GM18907 (cell line): ENCODE measurements at regions not wholly inside any gene's neighbourhood (a gene's known extent, or its start where the extent isn't known, plus 50 kb on each side); places are given as distances from the start of the nearest gene placed in this dataset.

Experiments used
- ATAC-seq: cut with Tn5 transposase; IDR thresholded peaks from one replicate; pipeline ENCODE4 v1.9.1; 2021; ENCODE audit warnings: mild to moderate bottlenecking, moderate library complexity; ENCODE audit not compliant: unreplicated experiment

- no peak for ATAC-seq
These were observed 1023.2 kb downstream of the KCNT2 start for GRCh38 chr1:195584870-195585624.

DNA sequence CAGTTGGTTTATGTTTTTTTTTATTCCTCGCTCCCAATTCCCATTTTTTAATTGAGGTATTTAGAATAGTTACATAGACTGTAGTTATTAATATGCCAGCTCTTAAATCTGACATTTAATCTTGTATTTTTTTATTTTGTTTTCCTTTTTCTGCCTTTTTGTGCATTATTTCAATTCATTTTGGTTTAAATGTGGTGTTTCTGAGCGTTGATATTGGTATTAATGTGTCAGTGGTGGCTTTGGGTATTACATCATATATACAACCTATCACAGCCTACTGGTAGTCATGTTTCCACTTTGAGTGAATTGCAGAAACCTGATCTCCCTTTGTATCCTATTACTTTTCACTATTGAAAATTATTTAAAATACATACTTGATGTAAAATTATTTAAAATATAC, 1027.3 kb downstream of the KCNT2 start:
- ATAC-seq: peak; percentile 48

- ATAC-seq: no peak
These were observed 1030.5 kb downstream of the KCNT2 start for GRCh38 chr1:195577748-195578147.

- no peak for ATAC-seq
These were observed 1031.6 kb downstream of the KCNT2 start for GRCh38 chr1:195576641-195577040.

- ATAC-seq: no peak
These were observed 1033.7 kb downstream of the KCNT2 start for GRCh38 chr1:195574511-195574910.

DNA sequence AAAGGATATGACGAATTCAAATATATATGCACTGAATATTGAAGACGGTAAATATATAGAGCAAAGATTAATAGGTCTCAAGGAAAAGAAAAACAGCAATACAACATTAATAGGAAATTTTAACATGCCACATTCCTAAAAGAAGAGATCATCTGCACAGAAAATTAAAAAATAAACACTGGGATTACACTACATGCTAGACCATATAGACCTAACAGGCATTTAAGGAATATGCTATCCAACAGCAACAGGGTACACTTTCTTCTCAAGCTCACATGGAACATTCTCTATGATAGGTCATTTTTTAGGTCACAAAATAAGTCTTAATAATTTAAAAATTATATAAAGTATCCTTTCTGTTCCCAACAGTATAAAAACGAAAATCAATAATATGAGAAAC, 1038.3 kb downstream of the KCNT2 start:
- no peak for ATAC-seq

GRCh38 chr1:195568389-195568788, 1039.9 kb downstream of the KCNT2 start:
- ATAC-seq: no peak

- no peak for ATAC-seq
These were observed 1046.2 kb downstream of the KCNT2 start for GRCh38 chr1:195562074-195562473.

- ATAC-seq: no peak
These were observed 1058.0 kb downstream of the KCNT2 start for GRCh38 chr1:195550071-195550862.

DNA sequence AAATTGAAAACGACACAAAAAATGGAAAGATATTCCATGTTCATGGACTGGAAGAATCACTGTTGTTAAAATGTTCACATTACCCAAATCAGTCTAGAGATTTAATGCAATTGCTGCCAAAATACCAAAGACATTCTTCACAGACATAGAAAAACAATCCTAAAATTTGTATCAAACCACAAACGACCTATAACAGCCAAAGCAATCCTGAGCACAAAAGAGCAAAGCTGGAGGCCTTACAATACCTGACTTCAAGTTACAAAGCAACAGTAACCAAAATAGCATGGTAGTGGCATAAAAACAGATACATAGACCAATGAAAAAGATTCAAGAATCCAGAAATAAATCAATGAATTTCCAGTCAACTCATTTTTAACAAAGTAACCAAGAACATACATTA, 1077.3 kb downstream of the KCNT2 start:
- ATAC-seq: no peak

GRCh38 chr1:195529881-195530280, 1078.4 kb downstream of the KCNT2 start:
- no peak for ATAC-seq

DNA sequence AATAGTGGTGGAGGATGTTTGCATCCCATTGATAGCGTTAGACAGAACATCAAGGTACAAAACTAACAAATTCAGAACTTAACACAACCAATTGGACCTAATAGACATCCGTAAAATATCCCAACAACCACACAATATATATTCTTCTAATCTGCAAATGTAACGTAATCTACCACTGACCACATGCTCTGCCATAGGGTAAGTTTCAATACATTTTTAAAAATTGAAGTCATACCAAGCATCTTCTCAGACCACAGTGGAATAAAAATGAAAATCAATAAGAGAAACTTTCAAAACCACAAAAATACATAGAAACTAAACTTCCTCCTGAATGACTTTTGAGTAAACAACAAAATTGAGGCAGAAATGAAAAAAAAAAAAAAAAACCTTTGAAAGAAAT, 1087.5 kb downstream of the KCNT2 start:
- ATAC-seq: no peak

- ATAC-seq: no peak
These were observed 1092.2 kb downstream of the KCNT2 start for GRCh38 chr1:195516036-195516435.

DNA sequence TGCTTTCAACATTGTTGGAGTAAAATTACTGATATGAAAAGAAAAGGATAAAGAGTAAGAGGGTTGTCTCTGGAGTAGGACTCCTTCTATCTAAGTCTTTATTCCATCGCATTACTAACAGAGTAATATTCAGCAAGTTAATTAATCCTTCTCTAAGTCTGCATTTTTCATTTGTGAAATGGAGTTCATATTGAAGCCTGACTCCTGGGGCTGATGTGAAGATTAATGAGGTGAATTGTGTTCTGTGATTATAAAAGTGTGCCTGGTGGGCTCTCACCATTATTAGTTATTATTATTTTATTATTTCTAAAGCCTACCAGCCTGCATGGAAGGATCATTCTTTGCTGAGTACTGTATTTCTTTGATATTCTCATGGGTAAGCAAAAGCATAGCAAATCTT, 1096.7 kb downstream of the KCNT2 start:
- no peak for ATAC-seq

GRCh38 chr1:195501118-195501517, 1107.1 kb downstream of the KCNT2 start:
- no peak for ATAC-seq

GRCh38 chr1:195495720-195496635, 1112.3 kb downstream of the KCNT2 start:
- ATAC-seq: peak; percentile 52

- ATAC-seq: no peak
These were observed 1126.1 kb downstream of the KCNT2 start for GRCh38 chr1:195482137-195482536.

- no peak for ATAC-seq
These were observed 1126.9 kb downstream of the KCNT2 start for GRCh38 chr1:195481293-195481692.

- no peak for ATAC-seq
These were observed 1132.7 kb downstream of the KCNT2 start for GRCh38 chr1:195475568-195475967.

GRCh38 chr1:195472291-195472690, 1135.9 kb downstream of the KCNT2 start:
- ATAC-seq: no peak

DNA sequence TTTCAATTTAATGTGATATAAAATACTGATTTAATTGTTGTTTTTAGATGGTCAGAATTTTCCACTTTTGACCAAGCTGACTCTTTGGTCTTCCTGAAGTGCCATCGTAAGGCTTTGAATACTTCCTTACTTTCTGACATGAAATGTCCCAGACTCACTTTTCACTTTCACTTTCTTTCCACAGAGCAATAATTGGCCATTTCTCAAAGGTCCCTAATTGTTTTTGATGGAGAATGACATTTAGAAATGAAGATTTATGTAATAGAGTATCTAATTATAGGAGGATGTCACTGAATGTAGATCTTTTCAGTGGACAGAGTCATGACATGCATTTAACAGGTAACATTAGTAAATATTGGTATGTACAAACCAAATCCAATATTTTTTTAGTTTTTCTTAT, 1141.6 kb downstream of the KCNT2 start:
- no peak for ATAC-seq
